Tongue (tissue), 1 donor: ENCODE measurements at regions not wholly inside any gene's neighbourhood (a gene's known extent, or its start where the extent isn't known, plus 50 kb on each side); places are given as distances from the start of the nearest gene placed in this dataset.
A peak's percentile ranks its signal among the peaks of the same experiment; 100 is the strongest.
"Not testable (repeated sequence)": the region's sequence is repeated elsewhere in the genome, so short reads cannot be mapped to it uniquely, and the experiment has no call there.

Source experiments
- DNase-seq: peaks from one replicate; pipeline ENCODE4 v3.0.0-alpha.2; 2015

GRCh38 chrX:45472968-45473367 lies 272.3 kb upstream of the DIPK2B start:
- no peak for DNase-seq

- DNase-seq: not testable (repeated sequence)
Observed at GRCh38 chrX:45467537-45467936, 266.9 kb upstream of the DIPK2B start.

GRCh38 chrX:45455732-45456131 lies 255.1 kb upstream of the DIPK2B start:
- not testable (repeated sequence) for DNase-seq

- DNase-seq: no peak
Observed at GRCh38 chrX:45454290-45454689, 253.6 kb upstream of the DIPK2B start.

- DNase-seq: no peak
Observed at GRCh38 chrX:45449982-45450381, 249.3 kb upstream of the DIPK2B start.

GRCh38 chrX:45447995-45448394 lies 247.3 kb upstream of the DIPK2B start:
- DNase-seq: no peak

GRCh38 chrX:45447331-45447730 lies 246.7 kb upstream of the DIPK2B start:
- no peak for DNase-seq

- peak; percentile 12 for DNase-seq
Observed at GRCh38 chrX:45445745-45446412, 245.2 kb upstream of the DIPK2B start.

GRCh38 chrX:45437186-45437585 lies 236.5 kb upstream of the DIPK2B start:
- no peak for DNase-seq

GRCh38 chrX:45435481-45435880 lies 234.8 kb upstream of the DIPK2B start:
- DNase-seq: no peak

GRCh38 chrX:45434231-45434630 lies 233.6 kb upstream of the DIPK2B start:
- no peak for DNase-seq

- DNase-seq: no peak
Observed at GRCh38 chrX:45428831-45429230, 228.2 kb upstream of the DIPK2B start.

- DNase-seq: no peak
Observed at GRCh38 chrX:45424326-45424725, 223.7 kb upstream of the DIPK2B start.

- no peak for DNase-seq
Observed at GRCh38 chrX:45422216-45422925, 221.7 kb upstream of the DIPK2B start.

- DNase-seq: no peak
Observed at GRCh38 chrX:45421806-45422205, 221.1 kb upstream of the DIPK2B start.

GRCh38 chrX:45404206-45404605 lies 203.5 kb upstream of the DIPK2B start:
- DNase-seq: no peak

GRCh38 chrX:45401923-45402322 lies 201.2 kb upstream of the DIPK2B start:
- no peak for DNase-seq

GRCh38 chrX:45400951-45401725 lies 200.5 kb upstream of the DIPK2B start:
- peak; percentile 1 for DNase-seq

- peak; percentile 60 for DNase-seq
Observed at GRCh38 chrX:45400027-45400779, 199.5 kb upstream of the DIPK2B start.

- DNase-seq: no peak
Observed at GRCh38 chrX:45385757-45386156, 185.1 kb upstream of the DIPK2B start.

GRCh38 chrX:45381841-45382240 lies 181.2 kb upstream of the DIPK2B start:
- no peak for DNase-seq

- no peak for DNase-seq
Observed at GRCh38 chrX:45381366-45381765, 180.7 kb upstream of the DIPK2B start.

GRCh38 chrX:45379236-45379635 lies 178.6 kb upstream of the DIPK2B start:
- no peak for DNase-seq
